HL-60 (cell line): ENCODE measurements at regions not wholly inside any gene's neighbourhood (a gene's known extent, or its start where the extent isn't known, plus 50 kb on each side); places are given as distances from the start of the nearest gene placed in this dataset.

Experiments used
- DNase-seq, 2 experiments: peaks; one replicate each; pipeline ENCODE4 v3.0.0-alpha.2; 2010 to 2020; ENCODE audit warnings: low read depth in 1 of 2, low spot score in 1 of 2
- H3K27ac ChIP-seq: fragments of 250-450 bp; sonication (Bioruptor Pico); replicated peaks from 2 replicates; pipeline ENCODE4 v1.5.1; 2020; ENCODE audit warnings: mild to moderate bottlenecking, moderate library complexity
- H3K27me3 ChIP-seq: fragments of 250-450 bp; sonication (Bioruptor Pico); 2 replicates; pipeline ENCODE4 v1.5.1; 2021; ENCODE audit warnings: mild to moderate bottlenecking, moderate library complexity; ENCODE audit not compliant: insufficient read depth, poor library complexity, severe bottlenecking
- H3K4me3 ChIP-seq: replicated peaks from 2 replicates; pipeline ENCODE4 v1.5.1; 2011; ENCODE audit warnings: mild to moderate bottlenecking, control low read depth, low read length; ENCODE audit not compliant: insufficient read depth
- GABPA ChIP-seq: IDR thresholded peaks from 2 replicates; pipeline ENCODE4 v1.6.1; 2012; ENCODE audit warnings: low read depth
- POLR2AphosphoS5 ChIP-seq: IDR thresholded peaks from 2 replicates; pipeline ENCODE4 v1.6.1; 2012; ENCODE audit warnings: low read depth
- SPI1 ChIP-seq: IDR thresholded peaks from 2 replicates; pipeline ENCODE4 v1.6.1; 2012; ENCODE audit warnings: low read depth, mild to moderate bottlenecking, borderline replicate concordance
- TF ChIP-seq, protein P1 (sequence below): IDR thresholded peaks from 2 replicates; pipeline ENCODE4 v1.6.1; 2012; ENCODE audit warnings: low read depth; ENCODE audit not compliant: insufficient replicate concordance
- TF ChIP-seq, protein P2 (sequence below): IDR thresholded peaks from one replicate; pipeline ENCODE4 v1.5.1; 2011; ENCODE audit warnings: low read length, control low read depth, inconsistent platforms; ENCODE audit not compliant: insufficient read depth

- H3K27me3 ChIP-seq, result no peaks in the 10 kb centered on the region
- no peak overlapping the region for H3K27ac ChIP-seq
- no peak overlapping the region for H3K4me3 ChIP-seq
- TF ChIP-seq POLR2AphosphoS5 (no peak), SPI1 (no peak), GABPA (no peak)
- TF ChIP-seq, protein P1, sequence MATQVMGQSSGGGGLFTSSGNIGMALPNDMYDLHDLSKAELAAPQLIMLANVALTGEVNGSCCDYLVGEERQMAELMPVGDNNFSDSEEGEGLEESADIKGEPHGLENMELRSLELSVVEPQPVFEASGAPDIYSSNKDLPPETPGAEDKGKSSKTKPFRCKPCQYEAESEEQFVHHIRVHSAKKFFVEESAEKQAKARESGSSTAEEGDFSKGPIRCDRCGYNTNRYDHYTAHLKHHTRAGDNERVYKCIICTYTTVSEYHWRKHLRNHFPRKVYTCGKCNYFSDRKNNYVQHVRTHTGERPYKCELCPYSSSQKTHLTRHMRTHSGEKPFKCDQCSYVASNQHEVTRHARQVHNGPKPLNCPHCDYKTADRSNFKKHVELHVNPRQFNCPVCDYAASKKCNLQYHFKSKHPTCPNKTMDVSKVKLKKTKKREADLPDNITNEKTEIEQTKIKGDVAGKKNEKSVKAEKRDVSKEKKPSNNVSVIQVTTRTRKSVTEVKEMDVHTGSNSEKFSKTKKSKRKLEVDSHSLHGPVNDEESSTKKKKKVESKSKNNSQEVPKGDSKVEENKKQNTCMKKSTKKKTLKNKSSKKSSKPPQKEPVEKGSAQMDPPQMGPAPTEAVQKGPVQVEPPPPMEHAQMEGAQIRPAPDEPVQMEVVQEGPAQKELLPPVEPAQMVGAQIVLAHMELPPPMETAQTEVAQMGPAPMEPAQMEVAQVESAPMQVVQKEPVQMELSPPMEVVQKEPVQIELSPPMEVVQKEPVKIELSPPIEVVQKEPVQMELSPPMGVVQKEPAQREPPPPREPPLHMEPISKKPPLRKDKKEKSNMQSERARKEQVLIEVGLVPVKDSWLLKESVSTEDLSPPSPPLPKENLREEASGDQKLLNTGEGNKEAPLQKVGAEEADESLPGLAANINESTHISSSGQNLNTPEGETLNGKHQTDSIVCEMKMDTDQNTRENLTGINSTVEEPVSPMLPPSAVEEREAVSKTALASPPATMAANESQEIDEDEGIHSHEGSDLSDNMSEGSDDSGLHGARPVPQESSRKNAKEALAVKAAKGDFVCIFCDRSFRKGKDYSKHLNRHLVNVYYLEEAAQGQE, result no peak
- TF ChIP-seq, protein P2, sequence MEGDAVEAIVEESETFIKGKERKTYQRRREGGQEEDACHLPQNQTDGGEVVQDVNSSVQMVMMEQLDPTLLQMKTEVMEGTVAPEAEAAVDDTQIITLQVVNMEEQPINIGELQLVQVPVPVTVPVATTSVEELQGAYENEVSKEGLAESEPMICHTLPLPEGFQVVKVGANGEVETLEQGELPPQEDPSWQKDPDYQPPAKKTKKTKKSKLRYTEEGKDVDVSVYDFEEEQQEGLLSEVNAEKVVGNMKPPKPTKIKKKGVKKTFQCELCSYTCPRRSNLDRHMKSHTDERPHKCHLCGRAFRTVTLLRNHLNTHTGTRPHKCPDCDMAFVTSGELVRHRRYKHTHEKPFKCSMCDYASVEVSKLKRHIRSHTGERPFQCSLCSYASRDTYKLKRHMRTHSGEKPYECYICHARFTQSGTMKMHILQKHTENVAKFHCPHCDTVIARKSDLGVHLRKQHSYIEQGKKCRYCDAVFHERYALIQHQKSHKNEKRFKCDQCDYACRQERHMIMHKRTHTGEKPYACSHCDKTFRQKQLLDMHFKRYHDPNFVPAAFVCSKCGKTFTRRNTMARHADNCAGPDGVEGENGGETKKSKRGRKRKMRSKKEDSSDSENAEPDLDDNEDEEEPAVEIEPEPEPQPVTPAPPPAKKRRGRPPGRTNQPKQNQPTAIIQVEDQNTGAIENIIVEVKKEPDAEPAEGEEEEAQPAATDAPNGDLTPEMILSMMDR, result no peak
- DNase-seq, result no peak
Observed at GRCh38 chr1:218971156-218971555, 202.5 kb upstream of the LYPLAL1 start.

DNA sequence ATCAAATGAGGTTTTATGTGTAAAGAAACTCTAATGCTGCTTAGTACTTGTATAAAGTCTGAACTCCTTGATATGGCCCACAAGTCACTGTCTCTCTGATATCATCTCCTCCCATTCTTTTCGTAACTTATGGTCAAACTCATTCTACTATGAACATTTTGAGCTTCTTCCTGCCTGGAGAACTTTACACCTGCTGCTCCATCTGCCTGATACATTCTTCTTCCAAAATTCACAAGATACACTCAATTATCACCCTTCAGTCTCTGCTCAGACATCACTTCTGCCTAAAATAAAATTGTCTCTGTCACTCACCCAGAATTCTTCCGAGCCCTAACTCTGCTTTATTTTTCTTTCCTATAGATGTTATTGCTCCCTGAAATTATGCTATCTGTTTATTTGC, 192.8 kb upstream of the LYPLAL1 start:
- H3K27me3 ChIP-seq, result no peaks in the 10 kb centered on the region
- H3K4me3 ChIP-seq, result no peak overlapping the region
- H3K27ac ChIP-seq, result no peak overlapping the region
- TF ChIP-seq, protein P1, result no peak
- no peak for TF ChIP-seq POLR2AphosphoS5
- no peak for TF ChIP-seq GABPA
- TF ChIP-seq, protein P2, result no peak
- TF ChIP-seq SPI1, result no peak
- no peak for DNase-seq

DNA sequence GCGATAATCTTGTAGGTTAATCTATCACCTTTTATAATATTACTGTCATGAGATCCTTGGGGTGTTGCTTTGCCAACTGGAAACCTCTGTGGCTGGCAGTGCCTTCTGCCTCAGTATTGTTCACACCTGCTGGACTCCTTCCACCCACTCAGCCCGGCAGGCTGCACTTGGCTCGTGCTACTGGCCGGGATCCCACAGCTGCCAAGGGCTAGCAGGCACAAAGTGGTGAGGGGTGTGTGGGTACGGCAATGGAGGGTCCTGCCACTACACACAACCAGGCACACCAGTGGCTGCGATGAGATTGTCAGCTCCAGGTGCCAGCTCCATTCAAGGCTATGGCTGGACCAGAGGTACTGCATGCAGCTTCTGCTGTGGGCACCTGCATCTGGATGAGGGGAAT, 191.2 kb upstream of the LYPLAL1 start:
- DNase-seq, result no peak
- TF ChIP-seq, protein P1, result no peak
- TF ChIP-seq GABPA (no peak), POLR2AphosphoS5 (no peak), SPI1 (no peak)
- TF ChIP-seq, protein P2, result no peak
- no peaks in the 10 kb centered on the region for H3K27me3 ChIP-seq
- H3K27ac ChIP-seq, result no peak overlapping the region
- no peak overlapping the region for H3K4me3 ChIP-seq
